CD4-positive, alpha-beta T cell (primary cell): ENCODE measurements at regions not wholly inside any gene's neighbourhood (a gene's known extent, or its start where the extent isn't known, plus 50 kb on each side); places are given as distances from the start of the nearest gene placed in this dataset.

Experiments used
- ATAC-seq: fragments of 200-7000 bp; cut with Tn5 transposase; one replicate; pipeline ENCODE4 v1.10.0; 2022; ENCODE audit warnings: mild to moderate bottlenecking; ENCODE audit not compliant: poor library complexity
- CTCF ChIA-PET: fragments of 350-600 bp; sonication (Branson Sonifier 250); formaldehyde crosslinking; loops from one replicate; lab custom pipeline; 2021; ENCODE audit warnings: antibody characterized with exemption, inconsistent platforms; lab: Charles Lee
- POLR2A ChIA-PET: fragments of 350-600 bp; sonication (Branson Sonifier 250); formaldehyde crosslinking; loops from one replicate; lab custom pipeline; 2021; ENCODE audit warnings: antibody characterized with exemption, inconsistent platforms; lab: Charles Lee
- DNase-seq, 14 experiments: peaks; one replicate each; pipeline ENCODE4 v3.0.0-alpha.2; 2013 to 2020; ENCODE audit warnings: mixed read lengths in 2 of 14
- H3K27ac ChIP-seq, 2 donors: one replicate each; pipeline versions ENCODE4 v1.5.1 to v1.7.0; 2013; ENCODE audit warnings: low read length in 2 of 2, low read depth in 1 of 2, mild to moderate bottlenecking in 1 of 2
- H3K27me3 ChIP-seq, 2 experiments: 1 replicate in 1 of 2; 2 replicates in 1 of 2; pipeline versions ENCODE4 v1.6.1 to v1.7.0; 2013; ENCODE audit warnings: low read length in 2 of 2, control low read depth in 1 of 2, mild to moderate bottlenecking in 1 of 2, moderate library complexity in 1 of 2; ENCODE audit not compliant: insufficient read depth in 2 of 2, control insufficient read depth in 1 of 2
- H3K36me3 ChIP-seq: one replicate; pipeline ENCODE4 v1.6.1; 2013; ENCODE audit warnings: low read length, control low read depth; ENCODE audit not compliant: insufficient read depth
- H3K4me1 ChIP-seq: one replicate; pipeline ENCODE4 v1.6.1; 2013; ENCODE audit warnings: low read length, control low read depth; ENCODE audit not compliant: insufficient read depth
- H3K4me3 ChIP-seq: one replicate; pipeline ENCODE4 v1.5.1; 2013; ENCODE audit warnings: mild to moderate bottlenecking, low read length, moderate library complexity
- H3K9me3 ChIP-seq, 2 experiments: 1 replicate in 1 of 2; 2 replicates in 1 of 2; pipeline versions ENCODE4 v1.6.1 to v1.7.0; 2013; ENCODE audit warnings: low read length in 2 of 2, mild to moderate bottlenecking in 2 of 2, control low read depth in 1 of 2, moderate library complexity in 1 of 2; ENCODE audit not compliant: control insufficient read depth in 1 of 2, insufficient read depth in 1 of 2
- H3K27ac Mint-ChIP-seq: one replicate; pipeline ENCODE4 v1.8.0; 2020; ENCODE audit warnings: mixed read lengths
- H3K27me3 Mint-ChIP-seq: one replicate; pipeline ENCODE4 v1.8.0; 2021; ENCODE audit warnings: mixed read lengths
- H3K36me3 Mint-ChIP-seq: one replicate; pipeline ENCODE4 v1.8.0; 2021; ENCODE audit warnings: low read depth, mixed read lengths
- H3K4me1 Mint-ChIP-seq: one replicate; pipeline ENCODE4 v1.8.0; 2021; ENCODE audit warnings: low read depth, mixed read lengths
- H3K4me3 Mint-ChIP-seq: one replicate; pipeline ENCODE4 v1.8.0; 2020; ENCODE audit warnings: mild to moderate bottlenecking, mixed read lengths
- H3K9me3 Mint-ChIP-seq: one replicate; pipeline ENCODE4 v1.8.0; 2020; ENCODE audit warnings: mixed read lengths
- intact Hi-C, 2 experiments: fragments of 100-400 bp; cut with DNase I in 1 of 2; cut with micrococcal nuclease in 1 of 2; formaldehyde crosslinking; loops; one replicate each; pipeline versions ENCODE4 v1.15.1 to v1.9.0; 2023 to 2025; cut with DNase I, micrococcal nuclease
- TF ChIP-seq, protein P1 (sequence below): fragments of 200-600 bp; IDR thresholded peaks from one replicate; pipeline ENCODE4 v1.8.0; 2022; ENCODE audit warnings: antibody characterized with exemption, mild to moderate bottlenecking

GRCh38 chr4:113849771-113850170, 88.2 kb upstream of the CAMK2D start:
- no peaks in the 10 kb centered on the region for H3K36me3 ChIP-seq
- Mint-ChIP-seq H3K36me3 (no peaks in the 10 kb centered on the region), H3K27me3 (no peaks in the 10 kb centered on the region), H3K4me1 (no peaks in the 10 kb centered on the region), H3K27ac (no peak overlapping the region), H3K4me3 (no peak overlapping the region), H3K9me3 (no peaks in the 10 kb centered on the region)
- peaks cover 0 to 4% of the 10 kb centered on the region in 2 experiments for H3K9me3 ChIP-seq
- DNase-seq: no peak
- H3K27me3 ChIP-seq: no peaks in the 10 kb centered on the region
- no peak overlapping the region for H3K27ac ChIP-seq
- intact Hi-C loops: no loop called here
- ChIA-PET CTCF (no interaction called here), POLR2A (no interaction called here)
- H3K4me1 ChIP-seq: no peaks in the 10 kb centered on the region
- TF ChIP-seq, protein P1, sequence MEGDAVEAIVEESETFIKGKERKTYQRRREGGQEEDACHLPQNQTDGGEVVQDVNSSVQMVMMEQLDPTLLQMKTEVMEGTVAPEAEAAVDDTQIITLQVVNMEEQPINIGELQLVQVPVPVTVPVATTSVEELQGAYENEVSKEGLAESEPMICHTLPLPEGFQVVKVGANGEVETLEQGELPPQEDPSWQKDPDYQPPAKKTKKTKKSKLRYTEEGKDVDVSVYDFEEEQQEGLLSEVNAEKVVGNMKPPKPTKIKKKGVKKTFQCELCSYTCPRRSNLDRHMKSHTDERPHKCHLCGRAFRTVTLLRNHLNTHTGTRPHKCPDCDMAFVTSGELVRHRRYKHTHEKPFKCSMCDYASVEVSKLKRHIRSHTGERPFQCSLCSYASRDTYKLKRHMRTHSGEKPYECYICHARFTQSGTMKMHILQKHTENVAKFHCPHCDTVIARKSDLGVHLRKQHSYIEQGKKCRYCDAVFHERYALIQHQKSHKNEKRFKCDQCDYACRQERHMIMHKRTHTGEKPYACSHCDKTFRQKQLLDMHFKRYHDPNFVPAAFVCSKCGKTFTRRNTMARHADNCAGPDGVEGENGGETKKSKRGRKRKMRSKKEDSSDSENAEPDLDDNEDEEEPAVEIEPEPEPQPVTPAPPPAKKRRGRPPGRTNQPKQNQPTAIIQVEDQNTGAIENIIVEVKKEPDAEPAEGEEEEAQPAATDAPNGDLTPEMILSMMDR: no peak
- no peak for ATAC-seq
- H3K4me3 ChIP-seq: no peak overlapping the region

DNA sequence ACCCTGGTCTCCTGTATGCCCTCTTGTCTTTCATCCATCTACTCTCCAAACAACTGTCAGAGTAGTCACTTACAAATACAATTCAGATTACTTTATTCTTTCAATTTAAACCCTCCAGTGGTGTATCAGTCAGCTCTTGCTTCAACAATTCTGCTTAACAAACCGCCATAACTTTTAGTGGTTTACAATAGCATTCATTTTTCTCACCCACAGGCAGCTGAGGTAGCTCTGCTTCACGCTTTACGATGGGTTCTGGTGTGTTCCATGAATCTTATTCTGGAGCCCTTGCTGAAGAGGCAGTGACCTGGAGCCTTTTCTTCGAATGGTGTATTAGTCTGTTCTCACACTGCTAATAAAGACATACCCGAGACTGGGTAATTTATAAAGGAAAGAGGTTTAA, 86.2 kb upstream of the CAMK2D start:
- H3K36me3 Mint-ChIP-seq: no peaks in the 10 kb centered on the region
- ATAC-seq (no peak), DNase-seq (no peak)
- TF ChIP-seq, protein P1: no peak
- no peaks in the 10 kb centered on the region for H3K4me1 Mint-ChIP-seq
- H3K4me1 ChIP-seq: no peaks in the 10 kb centered on the region
- no peaks in the 10 kb centered on the region for H3K27me3 ChIP-seq
- no peak overlapping the region for H3K4me3 ChIP-seq
- no peak overlapping the region for H3K4me3 Mint-ChIP-seq
- peaks cover 0 to 4% of the 10 kb centered on the region in 2 experiments for H3K9me3 ChIP-seq
- no peaks in the 10 kb centered on the region for H3K36me3 ChIP-seq
- intact Hi-C loops: no loop called here
- no peak overlapping the region for H3K27ac ChIP-seq
- POLR2A ChIA-PET: no interaction called here
- CTCF ChIA-PET: no interaction called here
- H3K27ac Mint-ChIP-seq: no peak overlapping the region
- H3K27me3 Mint-ChIP-seq: no peaks in the 10 kb centered on the region
- no peaks in the 10 kb centered on the region for H3K9me3 Mint-ChIP-seq

DNA sequence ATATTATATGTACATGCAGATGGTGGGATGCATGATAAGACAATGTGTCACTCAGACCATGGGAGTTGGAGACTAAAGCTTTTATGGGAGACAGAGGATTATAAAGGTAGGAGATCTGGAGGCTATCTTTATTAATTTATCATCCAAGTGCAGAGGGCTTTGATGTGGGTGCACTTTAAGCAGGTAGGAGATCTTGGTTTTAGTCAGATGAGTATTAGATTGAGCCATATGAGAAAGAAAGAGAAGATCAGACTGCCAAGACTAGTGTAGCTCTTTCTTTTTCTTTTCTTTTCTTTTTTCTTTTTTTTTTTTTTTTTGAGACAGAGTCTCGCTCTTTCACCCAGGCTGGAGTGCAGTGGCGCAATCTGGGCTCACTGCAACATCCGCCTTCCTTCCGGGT, 84.9 kb upstream of the CAMK2D start:
- TF ChIP-seq, protein P1: no peak
- Histone ChIP-seq H3K36me3 (no peaks in the 10 kb centered on the region), H3K9me3 (no peaks in the 10 kb centered on the region), H3K4me3 (no peak overlapping the region), H3K27ac (no peak overlapping the region), H3K4me1 (no peaks in the 10 kb centered on the region), H3K27me3 (no peaks in the 10 kb centered on the region)
- Mint-ChIP-seq H3K4me3 (no peak overlapping the region), H3K9me3 (no peaks in the 10 kb centered on the region), H3K27me3 (no peaks in the 10 kb centered on the region), H3K4me1 (no peaks in the 10 kb centered on the region), H3K36me3 (no peaks in the 10 kb centered on the region), H3K27ac (no peak overlapping the region)
- ChIA-PET POLR2A (no interaction called here), CTCF (no interaction called here)
- intact Hi-C loops: no loop called here
- ATAC-seq (no peak), DNase-seq (no peak)
